Neural progenitor cell (in vitro differentiated cells): ENCODE measurements at regions not wholly inside any gene's neighbourhood (a gene's known extent, or its start where the extent isn't known, plus 50 kb on each side); places are given as distances from the start of the nearest gene placed in this dataset.

Experiments
- DNase-seq: peaks from one replicate; pipeline ENCODE4 v3.0.0-alpha.2; 2016; ENCODE audit warnings: low spot score
- H2AFZ ChIP-seq: fragments of 200-600 bp; sonication (generic); replicated peaks from 2 replicates; pipeline ENCODE4 v1.6.1; 2016; ENCODE audit warnings: antibody characterized with exemption
- H3F3A ChIP-seq: fragments of 200-600 bp; sonication (generic); 2 replicates; pipeline ENCODE4 v1.6.1; 2016; ENCODE audit warnings: antibody characterized with exemption, low read depth
- H3K27ac ChIP-seq: fragments of 200-600 bp; sonication (generic); 2 replicates; pipeline ENCODE4 v1.5.1; 2016; ENCODE audit warnings: mild to moderate bottlenecking
- H3K27me3 ChIP-seq: fragments of 200-600 bp; sonication (generic); 2 replicates; pipeline ENCODE4 v1.6.1; 2016; ENCODE audit warnings: mild to moderate bottlenecking, moderate library complexity
- H3K36me3 ChIP-seq: fragments of 200-600 bp; sonication (generic); 2 replicates; pipeline ENCODE4 v1.5.1; 2016
- H3K4me1 ChIP-seq: fragments of 200-600 bp; sonication (generic); 2 replicates; pipeline ENCODE4 v1.6.1; 2016; ENCODE audit warnings: mixed run types
- H3K4me2 ChIP-seq: fragments of 200-600 bp; sonication (generic); 2 replicates; pipeline ENCODE4 v1.6.1; 2016
- H3K4me3 ChIP-seq: fragments of 200-600 bp; sonication (generic); 2 replicates; pipeline ENCODE4 v1.5.1; 2016
- H3K79me2 ChIP-seq: fragments of 200-600 bp; sonication (generic); 2 replicates; pipeline ENCODE4 v1.6.1; 2016; ENCODE audit warnings: low read depth
- H3K9ac ChIP-seq: fragments of 200-600 bp; sonication (generic); 2 replicates; pipeline ENCODE4 v1.6.1; 2016
- H3K9me3 ChIP-seq: fragments of 200-600 bp; sonication (generic); 2 replicates; pipeline ENCODE4 v1.5.1; 2016; ENCODE audit warnings: low read depth
- H4K20me1 ChIP-seq: fragments of 200-600 bp; sonication (generic); 2 replicates; pipeline ENCODE4 v1.6.1; 2016; ENCODE audit warnings: low read depth
- H3K27ac Mint-ChIP-seq: 3 replicates; pipeline ENCODE4 v1.8.0; 2021; ENCODE audit warnings: mixed read lengths
- H3K27me3 Mint-ChIP-seq: 2 replicates; pipeline ENCODE4 v1.8.0; 2022; ENCODE audit warnings: low read depth, mild to moderate bottlenecking, inconsistent platforms, moderate library complexity, mixed read lengths; ENCODE audit not compliant: insufficient read depth
- H3K36me3 Mint-ChIP-seq: 3 replicates; pipeline ENCODE4 v1.8.0; 2021; ENCODE audit warnings: mixed read lengths
- H3K4me1 Mint-ChIP-seq: 3 replicates; pipeline ENCODE4 v1.8.0; 2021; ENCODE audit warnings: mixed read lengths
- H3K4me3 Mint-ChIP-seq: 3 replicates; pipeline ENCODE4 v1.8.0; 2021; ENCODE audit warnings: mild to moderate bottlenecking, moderate library complexity, mixed read lengths
- H3K9me3 Mint-ChIP-seq: 3 replicates; pipeline ENCODE4 v1.8.0; 2020; ENCODE audit warnings: mixed read lengths
- EZH2 ChIP-seq: fragments of 200-600 bp; sonication (generic); IDR thresholded peaks from 2 replicates; pipeline ENCODE4 v1.6.1; 2017; ENCODE audit warnings: antibody characterized with exemption, mild to moderate bottlenecking, moderate library complexity
- EZH2phosphoT487 ChIP-seq: fragments of 200-600 bp; sonication (generic); IDR thresholded peaks from 2 replicates; pipeline ENCODE4 v1.6.1; 2017; ENCODE audit warnings: antibody characterized with exemption
- TF ChIP-seq, protein P1 (sequence below): fragments of 200-600 bp; sonication (generic); IDR thresholded peaks from 2 replicates; pipeline ENCODE4 v1.5.1; 2017; ENCODE audit warnings: antibody characterized with exemption, mild to moderate bottlenecking

DNA sequence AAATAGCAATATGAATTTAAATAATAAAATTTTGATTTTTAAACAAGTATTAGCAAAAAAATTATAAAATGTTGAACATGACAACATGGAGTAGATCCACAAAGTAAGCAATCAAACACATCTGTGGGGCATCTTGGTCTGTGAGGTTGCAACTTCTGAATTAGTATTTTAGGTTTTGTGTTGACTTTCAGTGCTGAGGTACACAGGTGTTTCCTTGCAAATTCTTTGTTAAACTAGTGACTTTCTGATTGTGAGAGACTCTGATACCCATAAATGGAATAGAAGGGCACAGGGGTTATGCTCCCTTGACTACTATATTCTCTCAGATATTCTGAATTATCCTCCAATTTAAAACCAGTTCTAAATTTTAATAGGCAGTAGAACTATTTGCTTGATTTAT is 841.7 kb downstream of the CDH8 start:
- Histone ChIP-seq H3K4me1 (no peaks in the 10 kb centered on the region), H3K4me3 (no peak overlapping the region), H3K27ac (no peak overlapping the region), H2AFZ (no peak overlapping the region), H3K9ac (no peak overlapping the region), H3K27me3 (peaks cover 4% of the 10 kb centered on the region), H3K9me3 (no peaks in the 10 kb centered on the region), H3F3A (no peaks in the 10 kb centered on the region), H4K20me1 (no peaks in the 10 kb centered on the region), H3K79me2 (no peaks in the 10 kb centered on the region), H3K36me3 (no peaks in the 10 kb centered on the region), H3K4me2 (no peak overlapping the region)
- H3K27me3 Mint-ChIP-seq: no peaks in the 10 kb centered on the region
- no peak for DNase-seq
- no peaks in the 10 kb centered on the region for H3K4me1 Mint-ChIP-seq
- TF ChIP-seq, protein P1, sequence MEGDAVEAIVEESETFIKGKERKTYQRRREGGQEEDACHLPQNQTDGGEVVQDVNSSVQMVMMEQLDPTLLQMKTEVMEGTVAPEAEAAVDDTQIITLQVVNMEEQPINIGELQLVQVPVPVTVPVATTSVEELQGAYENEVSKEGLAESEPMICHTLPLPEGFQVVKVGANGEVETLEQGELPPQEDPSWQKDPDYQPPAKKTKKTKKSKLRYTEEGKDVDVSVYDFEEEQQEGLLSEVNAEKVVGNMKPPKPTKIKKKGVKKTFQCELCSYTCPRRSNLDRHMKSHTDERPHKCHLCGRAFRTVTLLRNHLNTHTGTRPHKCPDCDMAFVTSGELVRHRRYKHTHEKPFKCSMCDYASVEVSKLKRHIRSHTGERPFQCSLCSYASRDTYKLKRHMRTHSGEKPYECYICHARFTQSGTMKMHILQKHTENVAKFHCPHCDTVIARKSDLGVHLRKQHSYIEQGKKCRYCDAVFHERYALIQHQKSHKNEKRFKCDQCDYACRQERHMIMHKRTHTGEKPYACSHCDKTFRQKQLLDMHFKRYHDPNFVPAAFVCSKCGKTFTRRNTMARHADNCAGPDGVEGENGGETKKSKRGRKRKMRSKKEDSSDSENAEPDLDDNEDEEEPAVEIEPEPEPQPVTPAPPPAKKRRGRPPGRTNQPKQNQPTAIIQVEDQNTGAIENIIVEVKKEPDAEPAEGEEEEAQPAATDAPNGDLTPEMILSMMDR: no peak
- TF ChIP-seq EZH2phosphoT487 (no peak), EZH2 (no peak)
- H3K36me3 Mint-ChIP-seq: no peaks in the 10 kb centered on the region
- no peak overlapping the region for H3K4me3 Mint-ChIP-seq
- peaks cover 8% of the 10 kb centered on the region for H3K9me3 Mint-ChIP-seq
- H3K27ac Mint-ChIP-seq: no peak overlapping the region

DNA sequence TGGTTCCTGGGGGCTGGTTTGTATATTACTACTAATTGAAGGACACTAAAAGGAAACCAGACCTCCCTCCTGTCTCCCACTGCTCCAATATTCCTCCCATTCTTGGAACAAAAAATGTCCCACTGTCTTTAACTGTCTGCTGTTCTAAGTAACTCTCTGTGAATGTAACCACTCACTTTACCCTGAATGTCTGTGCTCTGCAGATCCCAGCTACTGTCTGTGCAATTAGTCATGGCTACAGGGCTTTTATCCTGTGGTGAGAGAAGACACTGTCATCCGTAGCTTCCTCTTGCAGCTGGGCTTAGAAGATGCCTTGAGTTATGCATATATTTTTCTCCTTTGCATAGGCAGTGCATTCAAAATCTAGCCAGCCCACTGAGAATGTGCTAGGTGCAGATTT is 853.8 kb downstream of the CDH8 start:
- no peaks in the 10 kb centered on the region for H3K9me3 Mint-ChIP-seq
- Histone ChIP-seq H3K79me2 (no peaks in the 10 kb centered on the region), H3F3A (no peaks in the 10 kb centered on the region), H3K9me3 (no peaks in the 10 kb centered on the region), H3K4me3 (no peak overlapping the region), H4K20me1 (no peaks in the 10 kb centered on the region), H3K9ac (no peak overlapping the region), H3K4me2 (no peak overlapping the region), H3K4me1 (no peaks in the 10 kb centered on the region), H3K27ac (no peak overlapping the region), H3K36me3 (no peaks in the 10 kb centered on the region), H3K27me3 (no peaks in the 10 kb centered on the region), H2AFZ (no peak overlapping the region)
- H3K27me3 Mint-ChIP-seq: peaks cover 3% of the 10 kb centered on the region
- DNase-seq: no peak
- H3K4me1 Mint-ChIP-seq: peaks cover 12% of the 10 kb centered on the region
- H3K27ac Mint-ChIP-seq: no peak overlapping the region
- no peaks in the 10 kb centered on the region for H3K36me3 Mint-ChIP-seq
- no peak for TF ChIP-seq EZH2
- H3K4me3 Mint-ChIP-seq: no peak overlapping the region

DNA sequence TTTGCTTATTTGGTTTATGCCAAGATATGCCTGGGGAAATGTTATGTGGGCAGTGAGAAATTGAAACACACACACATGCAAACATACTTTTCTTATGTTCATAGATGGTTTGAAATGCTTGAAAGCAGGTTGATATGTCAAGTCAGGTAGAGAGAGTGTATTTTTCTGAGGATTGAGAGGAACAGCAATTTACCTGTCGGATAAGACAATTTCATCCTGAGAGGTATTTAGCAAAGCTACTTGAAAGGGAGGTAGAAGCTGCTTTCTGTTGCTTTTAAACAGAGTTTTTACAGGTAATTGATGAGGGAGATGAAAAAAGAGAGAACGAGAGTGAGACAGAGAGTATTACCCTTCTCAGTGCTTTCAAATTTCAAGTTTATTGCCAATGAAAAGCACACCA is 854.3 kb downstream of the CDH8 start:
- H3K27me3 Mint-ChIP-seq: peaks cover 3% of the 10 kb centered on the region
- Histone ChIP-seq H3K27ac (no peak overlapping the region), H3K4me3 (no peak overlapping the region), H3K4me2 (no peak overlapping the region), H3K9me3 (no peaks in the 10 kb centered on the region), H3K9ac (no peak overlapping the region), H4K20me1 (no peaks in the 10 kb centered on the region), H3K79me2 (no peaks in the 10 kb centered on the region), H2AFZ (no peak overlapping the region), H3K27me3 (no peaks in the 10 kb centered on the region), H3K36me3 (no peaks in the 10 kb centered on the region), H3F3A (no peaks in the 10 kb centered on the region), H3K4me1 (no peaks in the 10 kb centered on the region)
- no peak for TF ChIP-seq EZH2
- H3K27ac Mint-ChIP-seq: no peak overlapping the region
- peaks cover 12% of the 10 kb centered on the region for H3K4me1 Mint-ChIP-seq
- no peaks in the 10 kb centered on the region for H3K9me3 Mint-ChIP-seq
- DNase-seq: no peak
- no peaks in the 10 kb centered on the region for H3K36me3 Mint-ChIP-seq
- H3K4me3 Mint-ChIP-seq: no peak overlapping the region

DNA sequence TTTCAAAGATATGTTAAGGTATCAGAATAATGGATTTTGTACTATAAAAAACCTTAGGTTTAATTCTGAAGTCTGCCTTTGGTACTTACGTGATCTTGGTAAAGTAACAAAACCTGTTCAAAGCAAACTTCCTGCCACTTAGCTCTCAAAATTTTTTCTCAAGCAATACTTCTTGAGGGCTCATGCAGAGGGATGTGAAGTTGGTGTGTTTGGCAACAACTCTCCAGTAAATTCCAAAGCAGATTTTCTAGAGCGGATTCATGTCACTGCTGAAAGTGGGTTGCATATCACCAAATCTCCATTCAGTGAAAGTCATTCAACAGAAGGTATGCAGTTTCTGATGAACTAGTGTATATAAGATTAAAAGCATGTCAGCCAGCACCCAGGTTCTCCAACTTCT is 856.7 kb downstream of the CDH8 start:
- Histone ChIP-seq H3K9ac (no peak overlapping the region), H3K4me3 (no peak overlapping the region), H3K27me3 (no peaks in the 10 kb centered on the region), H3K4me1 (no peaks in the 10 kb centered on the region), H3K36me3 (no peaks in the 10 kb centered on the region), H2AFZ (no peak overlapping the region), H4K20me1 (no peaks in the 10 kb centered on the region), H3K9me3 (no peaks in the 10 kb centered on the region), H3K27ac (no peak overlapping the region), H3K79me2 (no peaks in the 10 kb centered on the region), H3K4me2 (no peak overlapping the region), H3F3A (no peaks in the 10 kb centered on the region)
- no peaks in the 10 kb centered on the region for H3K36me3 Mint-ChIP-seq
- DNase-seq: no peak
- H3K9me3 Mint-ChIP-seq: no peaks in the 10 kb centered on the region
- TF ChIP-seq, protein P1: no peak
- TF ChIP-seq EZH2: no peak
- no peak for TF ChIP-seq EZH2phosphoT487
- H3K27ac Mint-ChIP-seq: no peak overlapping the region
- H3K4me3 Mint-ChIP-seq: no peak overlapping the region
- H3K4me1 Mint-ChIP-seq: peaks cover 12% of the 10 kb centered on the region
- H3K27me3 Mint-ChIP-seq: peaks cover 3% of the 10 kb centered on the region
